PFSK-1 (cell line): ENCODE measurements at regions not wholly inside any gene's neighbourhood (a gene's known extent, or its start where the extent isn't known, plus 50 kb on each side); places are given as distances from the start of the nearest gene placed in this dataset.

Experiments used
- FOXP2 ChIP-seq: optimal IDR thresholded peaks from 2 replicates; pipeline ENCODE3; 2011; ENCODE audit warnings: borderline replicate concordance, control low read depth, inconsistent platforms; ENCODE audit not compliant: insufficient read depth; ENCODE audit errors: extremely low read length, extremely low read depth
- POLR2AphosphoS5 ChIP-seq: IDR thresholded peaks from 2 replicates; pipeline ENCODE4 v1.6.1; 2012; ENCODE audit warnings: low read depth, mild to moderate bottlenecking, control low read depth, low read length, moderate library complexity
- REST ChIP-seq, 2 experiments: IDR thresholded peaks; 2 replicates each; pipeline versions ENCODE4 v1.6.1 to v1.8.0; 2011 to 2012; ENCODE audit warnings: low read depth in 2 of 2, low read length in 2 of 2, control low read depth in 1 of 2, inconsistent platforms in 1 of 2, mild to moderate bottlenecking in 1 of 2, moderate library complexity in 1 of 2; ENCODE audit not compliant: insufficient read depth in 1 of 2
- SIN3A ChIP-seq: IDR thresholded peaks from 2 replicates; pipeline ENCODE4 v1.6.1; 2012; ENCODE audit warnings: mild to moderate bottlenecking, low read length, moderate library complexity, borderline replicate concordance; ENCODE audit not compliant: insufficient read depth
- TAF1 ChIP-seq: IDR thresholded peaks from 2 replicates; pipeline ENCODE4 v1.6.1; 2012; ENCODE audit warnings: low read length, control low read depth, borderline replicate concordance; ENCODE audit not compliant: insufficient read depth

GRCh38 chr5:96493219-96493790 lies 60.3 kb upstream of the PCSK1 start:
- no peak for TF ChIP-seq POLR2AphosphoS5
- no peak for TF ChIP-seq FOXP2
- no peak for TF ChIP-seq REST (IDR thresholded peaks at IDR 0.05; ENCODE audit: insufficient read depth in 1 of 2, low read depth in 2 of 2, low read length in 2 of 2)
- no peak for TF ChIP-seq TAF1
- no peak for TF ChIP-seq SIN3A

- no peak for TF ChIP-seq POLR2AphosphoS5
- TF ChIP-seq FOXP2, result no peak
- TF ChIP-seq TAF1, result no peak
- no peak for TF ChIP-seq SIN3A
- no peak for TF ChIP-seq REST (IDR thresholded peaks at IDR 0.05; ENCODE audit: insufficient read depth in 1 of 2, low read depth in 2 of 2, low read length in 2 of 2)
Measured at GRCh38 chr5:96499753-96500345, 66.8 kb upstream of the PCSK1 start.

GRCh38 chr5:96501991-96502646 lies 69.1 kb upstream of the PCSK1 start:
- TF ChIP-seq TAF1 (no peak), FOXP2 (no peak), POLR2AphosphoS5 (no peak), REST (IDR thresholded peaks at IDR 0.05; ENCODE audit: insufficient read depth in 1 of 2, low read depth in 2 of 2, low read length in 2 of 2) (no peak), SIN3A (no peak)

- TF ChIP-seq SIN3A (no peak), FOXP2 (no peak), TAF1 (no peak), REST (IDR thresholded peaks at IDR 0.05; ENCODE audit: insufficient read depth in 1 of 2, low read depth in 2 of 2, low read length in 2 of 2) (no peak), POLR2AphosphoS5 (no peak)
Measured at GRCh38 chr5:96503501-96504236, 70.6 kb upstream of the PCSK1 start.
